Osteoblast (primary cell): ENCODE measurements at regions not wholly inside any gene's neighbourhood (a gene's known extent, or its start where the extent isn't known, plus 50 kb on each side); places are given as distances from the start of the nearest gene placed in this dataset.

ENCODE experiments used
- DNase-seq: peaks from one replicate; pipeline ENCODE4 v3.0.0; 2011; ENCODE audit warnings: low spot score, mixed read lengths; ENCODE audit not compliant: insufficient read length; ENCODE audit errors: missing footprints
- H2AFZ ChIP-seq: 2 replicates; pipeline ENCODE4 v1.6.0; 2011; ENCODE audit warnings: mild to moderate bottlenecking, low read length
- H3K27ac ChIP-seq: 2 replicates; pipeline ENCODE4 v1.5.1; 2011; ENCODE audit warnings: mild to moderate bottlenecking, low read depth, low read length, moderate library complexity
- H3K27me3 ChIP-seq: 2 replicates; pipeline ENCODE4 v1.6.0; 2012; ENCODE audit warnings: mild to moderate bottlenecking, control low read depth, inconsistent platforms, low read length, moderate library complexity; ENCODE audit not compliant: insufficient read depth
- H3K36me3 ChIP-seq: 2 replicates; pipeline ENCODE4 v1.5.1; 2011; ENCODE audit warnings: mild to moderate bottlenecking, low read length, control low read depth, moderate library complexity; ENCODE audit not compliant: insufficient read depth
- H3K4me1 ChIP-seq: 2 replicates; pipeline ENCODE4 v1.5.1; 2011; ENCODE audit warnings: mild to moderate bottlenecking, low read length, control low read depth, moderate library complexity; ENCODE audit not compliant: insufficient read depth
- H3K4me2 ChIP-seq: 2 replicates; pipeline ENCODE4 v1.6.0; 2011; ENCODE audit warnings: mild to moderate bottlenecking, low read length; ENCODE audit not compliant: insufficient read depth
- H3K4me3 ChIP-seq: fragments of 200-600 bp; sonication (generic); 3 replicates; pipeline ENCODE4 v1.5.1; 2012; ENCODE audit warnings: mild to moderate bottlenecking, low read length, inconsistent platforms; ENCODE audit not compliant: insufficient read depth
- H3K79me2 ChIP-seq: 2 replicates; pipeline ENCODE4 v1.6.0; 2012; ENCODE audit warnings: mild to moderate bottlenecking, low read length, control low read depth, inconsistent platforms; ENCODE audit not compliant: insufficient read depth
- H3K9me3 ChIP-seq: 2 replicates; pipeline ENCODE4 v1.5.1; 2011; ENCODE audit warnings: low read depth, low read length, control low read depth
- H4K20me1 ChIP-seq: 2 replicates; pipeline ENCODE4 v1.6.0; 2012; ENCODE audit warnings: mild to moderate bottlenecking, low read length, control low read depth; ENCODE audit not compliant: insufficient read depth
- CTCF ChIP-seq: IDR thresholded peaks from 2 replicates; pipeline ENCODE4 v1.5.1; 2011; ENCODE audit warnings: mild to moderate bottlenecking, low read depth, low read length, moderate library complexity; ENCODE audit errors: extremely low read depth

GRCh38 chr11:80182901-80183300 is 742.1 kb upstream of the TENM4 start:
- Histone ChIP-seq H4K20me1 (no peaks in the 10 kb centered on the region), H3K27me3 (no peaks in the 10 kb centered on the region), H3K4me1 (no peaks in the 10 kb centered on the region), H3K4me3 (no peak overlapping the region), H3K36me3 (no peaks in the 10 kb centered on the region), H3K9me3 (no peaks in the 10 kb centered on the region), H3K27ac (no peak overlapping the region), H3K79me2 (no peaks in the 10 kb centered on the region), H2AFZ (no peak overlapping the region), H3K4me2 (no peak overlapping the region)
- TF ChIP-seq CTCF = no peak
- no peak for DNase-seq

- no peak for DNase-seq
- Histone ChIP-seq H3K36me3 (no peaks in the 10 kb centered on the region), H2AFZ (no peak overlapping the region), H3K27ac (no peak overlapping the region), H3K4me2 (no peak overlapping the region), H3K27me3 (no peaks in the 10 kb centered on the region), H4K20me1 (no peaks in the 10 kb centered on the region), H3K4me3 (no peak overlapping the region), H3K79me2 (no peaks in the 10 kb centered on the region), H3K9me3 (no peaks in the 10 kb centered on the region), H3K4me1 (no peaks in the 10 kb centered on the region)
- no peak for TF ChIP-seq CTCF
Measured at GRCh38 chr11:80173371-80174136, 732.7 kb upstream of the TENM4 start.

GRCh38 chr11:80168796-80169195 is 728.0 kb upstream of the TENM4 start:
- Histone ChIP-seq H3K79me2 (no peaks in the 10 kb centered on the region), H3K36me3 (no peaks in the 10 kb centered on the region), H3K4me3 (no peak overlapping the region), H3K27ac (no peak overlapping the region), H3K27me3 (no peaks in the 10 kb centered on the region), H3K4me1 (no peaks in the 10 kb centered on the region), H3K9me3 (no peaks in the 10 kb centered on the region), H3K4me2 (no peak overlapping the region), H4K20me1 (no peaks in the 10 kb centered on the region), H2AFZ (no peak overlapping the region)
- TF ChIP-seq CTCF = no peak
- no peak for DNase-seq

- Histone ChIP-seq H3K9me3 (no peaks in the 10 kb centered on the region), H3K27me3 (no peaks in the 10 kb centered on the region), H3K27ac (no peak overlapping the region), H3K4me2 (no peak overlapping the region), H2AFZ (no peak overlapping the region), H4K20me1 (no peaks in the 10 kb centered on the region), H3K4me3 (no peak overlapping the region), H3K36me3 (no peaks in the 10 kb centered on the region), H3K4me1 (peaks cover 3% of the 10 kb centered on the region), H3K79me2 (no peaks in the 10 kb centered on the region)
- DNase-seq = no peak
- TF ChIP-seq CTCF = no peak
Measured at GRCh38 chr11:80167766-80168165, 726.9 kb upstream of the TENM4 start.
